Limb (tissue), 2 donors: ENCODE measurements at regions not wholly inside any gene's neighbourhood (a gene's known extent, or its start where the extent isn't known, plus 50 kb on each side); places are given as distances from the start of the nearest gene placed in this dataset.

Experiments used
- DNase-seq, 2 donors: peaks; one replicate each; pipeline ENCODE4 v3.0.0-alpha.2; 2016; ENCODE audit errors: extremely low spot score in 2 of 2

DNA sequence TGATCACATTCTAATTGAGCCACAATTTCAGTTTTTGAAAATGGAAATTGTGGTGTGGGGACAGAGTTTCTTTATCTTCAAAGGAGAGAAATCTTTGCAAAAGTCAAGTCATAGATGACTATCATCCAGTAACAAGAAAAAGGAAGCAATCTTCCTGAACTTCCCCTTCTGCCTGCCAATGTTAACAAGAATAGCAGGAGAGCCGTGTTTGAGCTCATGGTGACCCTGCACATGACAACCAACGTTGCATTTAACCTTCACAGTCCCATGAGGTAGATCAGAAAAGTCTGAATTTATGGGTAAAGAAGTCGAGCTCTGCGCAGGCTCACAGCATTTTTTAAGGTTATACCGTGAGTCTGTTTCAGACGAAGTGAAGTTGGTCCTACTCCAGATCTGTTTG, 454.9 kb downstream of the LPIN1 start:
- no peak for DNase-seq

DNA sequence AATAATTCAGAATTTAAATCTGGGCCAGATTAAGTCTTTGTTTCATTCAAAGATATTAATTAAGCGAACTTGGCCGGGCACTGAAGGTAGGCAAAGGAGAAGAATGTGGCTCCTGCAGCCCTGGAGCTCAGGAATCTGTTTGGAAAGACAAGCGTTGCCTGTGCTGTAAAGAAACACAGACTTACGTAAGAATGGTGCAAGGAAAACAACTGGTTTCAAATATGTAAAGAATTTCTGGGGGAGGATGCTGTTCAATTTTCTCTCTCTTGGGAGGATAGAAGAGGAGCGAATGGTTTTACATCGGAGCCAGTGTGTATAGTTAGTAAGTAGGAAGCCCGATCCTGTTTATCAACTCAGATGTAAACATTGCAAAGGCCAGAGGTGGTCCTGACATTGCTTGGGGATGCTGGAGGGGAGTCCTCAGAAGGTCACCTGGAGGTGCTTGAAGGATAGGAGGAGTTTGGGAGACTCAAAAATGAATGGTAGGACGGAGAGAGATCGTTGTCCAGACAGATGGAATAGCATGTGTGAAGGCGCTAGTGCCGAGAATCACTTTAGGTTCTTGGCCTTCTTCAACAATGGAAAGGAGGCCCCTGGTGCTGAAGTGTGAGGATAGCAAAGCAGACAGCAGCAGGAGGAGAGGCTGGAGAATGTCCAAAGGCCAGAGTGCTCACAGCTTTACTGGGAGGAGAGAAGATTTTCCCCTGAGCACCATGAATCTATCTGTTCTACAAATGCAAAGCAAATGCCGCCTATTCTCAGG, 456.1 kb downstream of the LPIN1 start:
- DNase-seq = peak in 1 of 2 donors; percentile 73

DNA sequence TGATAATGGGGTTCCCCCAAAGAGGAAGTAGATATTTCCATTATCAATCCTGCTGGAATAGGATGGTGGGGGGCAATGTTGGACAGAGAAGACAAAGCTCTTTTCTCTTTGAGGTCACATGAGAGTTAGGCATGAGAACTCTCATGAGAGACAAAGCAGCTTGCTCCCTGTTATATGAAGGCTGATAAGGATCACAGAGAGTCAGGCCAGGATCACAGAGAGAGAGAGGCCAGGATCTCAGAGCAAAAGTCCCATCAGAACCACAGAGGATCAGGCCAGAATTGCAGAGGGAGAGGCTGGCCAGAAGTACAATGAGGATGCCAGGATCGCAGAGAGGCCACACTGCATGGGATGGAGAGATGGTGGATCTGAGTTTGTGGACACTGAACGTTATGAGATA, 457.1 kb downstream of the LPIN1 start:
- no peak for DNase-seq

DNA sequence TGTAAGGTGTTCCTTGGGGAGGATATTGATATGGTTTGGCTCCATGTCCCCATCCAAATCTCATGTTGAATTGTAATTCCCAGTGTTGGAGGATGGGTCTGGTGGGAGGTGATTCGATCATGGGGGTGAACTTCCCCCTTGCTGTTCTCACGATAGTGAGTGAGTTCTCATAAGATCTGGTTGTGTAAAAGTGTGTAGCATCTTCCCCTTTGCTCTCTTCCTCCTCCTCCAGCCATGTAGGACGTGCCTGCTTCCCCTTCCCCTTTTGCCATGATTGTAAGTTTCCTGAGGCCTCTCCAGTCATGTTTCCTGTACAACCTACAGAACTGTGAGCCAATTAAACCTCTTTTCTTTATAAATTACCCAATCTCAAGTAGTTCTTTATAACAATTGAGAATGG, 458.7 kb downstream of the LPIN1 start:
- DNase-seq = no peak

DNA sequence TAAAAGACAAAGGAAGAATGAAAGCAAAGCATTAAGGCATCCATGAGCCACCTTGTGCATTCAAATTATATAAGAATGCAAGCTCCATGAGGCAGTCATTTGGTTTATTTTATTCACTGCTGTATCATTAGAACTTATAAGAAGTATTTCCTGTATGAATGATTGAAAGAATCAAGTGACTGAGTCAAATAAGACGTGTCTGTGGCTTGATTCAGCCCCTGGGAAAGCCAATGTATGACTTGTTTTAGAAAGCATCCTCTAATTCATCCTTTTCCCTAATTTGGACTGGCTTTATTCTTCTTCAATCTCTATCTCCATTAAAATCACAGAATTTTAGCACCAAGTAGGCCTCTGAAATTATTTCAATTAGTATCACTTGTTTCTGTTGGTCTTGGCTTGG, 461.1 kb downstream of the LPIN1 start:
- DNase-seq = no peak

DNA sequence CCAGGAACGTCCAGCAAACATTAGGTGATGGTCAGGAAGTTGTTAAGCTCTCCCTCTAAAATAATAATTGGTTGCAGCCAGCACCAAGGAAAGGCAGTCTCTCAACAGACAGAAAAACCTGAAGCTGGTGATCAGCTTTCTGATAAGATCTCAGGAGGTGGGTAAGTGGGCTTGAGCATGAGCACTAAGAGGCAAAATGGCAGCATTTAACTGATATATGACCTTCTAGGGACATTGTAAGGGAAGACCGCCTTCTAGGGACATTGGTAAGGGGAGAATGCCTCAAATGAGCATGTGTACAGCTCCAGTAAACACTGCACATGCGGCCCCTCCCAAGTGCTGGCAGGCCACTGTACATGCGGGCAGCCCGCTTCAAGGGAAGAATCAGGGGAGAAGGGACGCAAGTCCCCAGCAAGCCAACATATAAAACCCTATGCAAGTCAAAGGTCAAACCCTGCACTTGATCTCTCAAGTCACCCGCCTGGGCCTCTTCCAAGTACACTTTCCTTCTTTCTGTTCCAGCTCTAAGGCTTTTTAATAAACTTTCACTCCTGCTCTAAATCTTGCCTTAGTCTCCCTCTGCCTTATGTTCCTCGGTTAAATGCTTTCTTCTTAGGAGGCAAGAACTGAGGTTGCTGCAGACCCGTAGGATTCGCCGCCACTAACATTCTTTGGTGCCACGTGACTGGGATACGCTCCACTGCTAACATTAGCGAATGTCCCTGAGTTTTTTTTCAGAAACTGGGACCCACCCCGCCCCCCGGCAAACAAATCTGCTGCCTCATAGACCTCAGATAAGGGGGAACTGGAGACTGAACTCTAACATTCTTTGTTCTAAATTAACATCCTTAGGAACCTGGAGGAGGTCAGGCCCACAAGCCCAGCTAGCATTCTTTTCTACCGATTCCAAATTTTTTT, 463.8 kb downstream of the LPIN1 start:
- DNase-seq = no peak

DNA sequence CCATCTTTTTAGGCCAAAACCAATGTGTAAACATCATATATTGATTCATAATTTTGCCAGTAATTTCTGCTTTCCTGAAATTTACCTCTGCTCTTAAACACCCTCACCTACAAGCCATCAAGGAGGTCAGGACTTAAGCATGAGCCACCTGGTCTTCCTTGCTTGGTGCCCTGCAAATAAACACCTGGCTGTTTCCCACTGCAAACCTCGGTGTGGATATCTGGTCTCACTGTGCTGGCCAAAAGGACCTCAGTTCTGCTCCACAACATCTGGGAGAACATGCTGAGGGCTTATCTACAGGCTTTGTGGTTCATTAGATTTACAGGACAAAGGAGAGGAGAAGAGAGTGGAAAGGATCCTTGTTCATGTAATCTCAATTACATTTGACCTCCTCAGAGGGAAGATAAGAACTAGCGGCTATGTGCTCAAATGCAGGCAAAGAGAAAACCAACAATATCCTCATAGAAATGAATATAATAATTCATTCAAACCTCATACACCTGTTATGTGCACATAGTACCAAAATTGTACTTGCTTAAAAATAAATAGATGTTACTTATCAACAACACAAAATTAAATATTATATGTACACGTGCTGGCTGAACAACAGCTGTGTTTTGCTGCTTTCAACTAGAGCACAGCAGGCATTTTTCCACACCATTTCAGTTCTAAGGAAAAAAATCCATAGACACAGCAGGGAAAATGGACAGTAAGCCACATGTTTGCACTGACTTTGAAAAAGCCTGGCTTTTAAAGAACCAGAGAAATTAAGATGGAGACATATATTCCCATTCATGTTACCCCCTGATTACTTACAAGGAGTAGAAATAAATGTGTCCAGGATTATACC, 465.1 kb downstream of the LPIN1 start:
- no peak for DNase-seq

DNA sequence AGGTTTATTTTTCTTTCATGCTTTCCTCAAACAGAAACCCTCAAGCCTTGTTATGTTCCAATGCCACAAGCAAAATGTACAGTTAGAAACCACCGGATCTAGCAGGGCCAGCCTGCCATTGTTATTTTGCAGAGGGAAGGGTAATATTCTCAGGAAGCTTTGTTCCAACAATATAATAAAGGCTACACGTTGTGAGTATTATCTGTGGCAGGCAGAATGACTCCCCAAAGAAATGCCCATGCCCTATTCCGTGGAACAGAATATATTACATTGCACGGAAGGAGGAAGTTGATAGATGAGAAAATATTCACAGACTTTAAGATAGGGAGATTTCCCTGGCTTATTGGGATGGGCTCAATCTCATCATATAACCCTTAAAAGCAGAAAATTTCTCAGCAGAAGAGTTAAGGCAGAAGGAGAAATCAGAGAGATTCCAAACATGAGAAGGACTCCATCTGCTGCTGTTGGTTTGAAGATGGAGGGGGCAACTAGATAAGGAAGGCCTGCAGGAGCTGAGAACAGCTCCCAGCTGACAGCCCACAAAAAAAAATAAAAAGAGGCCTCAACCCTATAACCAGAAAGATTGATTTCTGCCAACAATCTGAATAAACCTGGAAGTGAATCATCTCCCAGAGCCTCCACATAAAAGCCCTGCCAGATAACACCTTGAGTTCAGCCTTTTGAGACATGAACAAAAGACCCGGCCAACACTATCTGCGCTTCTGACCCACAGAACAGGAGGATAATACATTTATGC, 466.6 kb downstream of the LPIN1 start:
- no peak for DNase-seq

DNA sequence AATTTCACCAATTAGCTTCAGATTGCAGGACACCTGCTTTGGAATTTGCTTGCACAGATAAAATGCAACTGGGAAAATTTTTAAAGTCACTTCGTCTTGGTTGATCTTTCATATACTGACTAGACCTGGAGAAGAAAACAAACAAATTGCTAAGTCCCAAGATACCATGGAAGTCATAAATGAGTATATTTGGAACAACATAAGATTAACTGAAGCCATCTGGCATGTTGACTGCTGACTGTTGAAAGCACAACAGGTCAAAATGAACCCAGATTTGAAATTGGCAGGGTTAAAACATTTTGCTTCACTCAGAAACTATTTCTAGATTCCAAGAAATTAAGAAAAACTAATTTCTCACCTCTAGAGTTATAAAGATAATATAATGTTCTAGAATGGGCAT, 470.7 kb downstream of the LPIN1 start:
- DNase-seq = no peak

DNA sequence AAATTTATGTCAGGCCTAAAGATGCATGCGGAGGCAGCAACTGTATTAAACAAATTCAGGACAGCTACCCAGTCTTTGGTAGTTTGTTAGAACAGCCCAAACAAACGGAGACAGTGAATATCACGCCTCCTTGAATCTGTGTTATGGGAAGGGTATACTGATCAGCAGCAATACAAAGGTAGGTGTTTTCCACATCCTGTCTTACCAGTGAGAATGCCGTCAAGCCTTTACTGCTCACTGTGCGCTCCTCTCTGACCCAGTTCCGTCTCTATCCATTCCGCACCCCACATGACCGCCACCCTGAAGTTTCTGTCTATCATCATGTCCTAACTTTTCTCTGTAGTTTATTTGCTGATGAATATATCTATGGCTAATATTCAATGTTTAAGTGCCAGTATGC, 473.3 kb downstream of the LPIN1 start:
- no peak for DNase-seq

DNA sequence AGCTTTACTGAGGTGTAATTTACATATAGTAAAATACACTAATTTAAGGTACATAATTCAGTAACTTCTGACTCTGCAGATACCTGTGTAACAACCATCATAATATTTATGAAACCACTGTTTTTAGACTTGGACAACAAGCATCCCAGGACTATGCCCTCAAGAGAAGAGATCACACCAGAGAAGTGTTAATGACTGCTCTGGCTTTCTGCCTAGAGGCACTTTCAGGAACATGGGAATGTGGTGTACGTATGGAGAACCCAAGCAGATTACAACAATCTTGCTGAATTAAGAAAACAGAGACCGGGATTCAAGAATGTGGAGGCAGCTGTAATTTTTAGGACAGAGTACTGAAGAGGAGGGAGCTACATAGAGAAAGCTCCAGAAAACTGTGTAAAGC, 475.2 kb downstream of the LPIN1 start:
- DNase-seq = no peak

DNA sequence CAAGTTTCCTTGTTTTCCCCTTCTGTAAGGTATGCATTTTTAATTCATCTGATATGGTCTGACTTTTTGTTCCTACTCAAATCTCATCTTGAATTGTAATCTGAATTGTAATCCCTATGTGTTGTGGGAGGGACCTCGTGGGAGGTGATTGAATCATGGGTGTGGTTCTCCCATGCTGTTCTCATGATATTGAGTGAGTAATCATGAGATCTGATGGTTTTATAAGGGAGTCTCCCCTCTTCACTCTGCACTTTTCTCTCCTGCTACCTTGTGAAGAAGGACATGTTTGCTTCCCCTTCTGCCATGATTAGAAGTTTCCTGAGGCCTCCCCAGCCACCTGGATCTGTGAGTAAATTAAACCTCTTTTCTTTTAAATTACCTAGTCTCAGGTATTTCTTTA, 476.1 kb downstream of the LPIN1 start:
- DNase-seq = no peak

DNA sequence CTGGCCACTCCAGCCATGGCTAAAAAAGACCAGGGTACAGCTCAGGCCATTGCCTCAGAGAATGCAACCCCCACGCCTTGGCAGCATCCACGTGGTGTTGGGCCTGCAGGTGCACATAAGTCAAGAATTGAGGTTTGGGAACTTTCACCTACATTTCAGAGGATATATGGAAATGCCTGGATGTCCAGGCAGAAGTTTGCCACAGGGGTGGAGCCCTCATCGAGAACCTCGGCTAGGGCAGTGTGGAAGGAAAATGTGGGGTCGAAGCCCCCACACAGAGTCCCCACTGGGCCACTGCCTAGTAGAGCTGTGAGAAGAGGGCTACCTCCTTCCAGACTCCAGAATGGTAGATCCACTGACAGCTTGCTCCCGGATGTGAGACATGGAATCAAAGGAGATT, 477.3 kb downstream of the LPIN1 start:
- DNase-seq = no peak

DNA sequence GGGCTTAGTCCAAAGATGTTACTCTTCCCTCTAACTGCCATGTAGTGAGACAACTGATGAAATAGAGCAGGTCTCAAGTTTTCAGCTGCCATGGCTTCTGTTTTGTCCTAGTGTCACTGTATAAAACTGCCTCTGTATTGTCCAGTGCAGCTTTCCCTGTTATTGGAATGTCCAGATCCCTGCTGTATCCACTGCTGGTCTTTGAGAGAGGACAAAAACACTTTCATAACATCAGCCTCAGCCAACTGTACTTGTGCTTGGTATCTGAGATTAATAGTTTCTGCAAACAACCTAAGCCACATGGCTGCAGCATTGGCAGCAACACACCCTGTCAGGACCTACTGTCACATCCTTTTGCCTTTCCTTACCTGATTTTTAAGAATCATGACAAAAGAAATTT, 480.2 kb downstream of the LPIN1 start:
- no peak for DNase-seq

DNA sequence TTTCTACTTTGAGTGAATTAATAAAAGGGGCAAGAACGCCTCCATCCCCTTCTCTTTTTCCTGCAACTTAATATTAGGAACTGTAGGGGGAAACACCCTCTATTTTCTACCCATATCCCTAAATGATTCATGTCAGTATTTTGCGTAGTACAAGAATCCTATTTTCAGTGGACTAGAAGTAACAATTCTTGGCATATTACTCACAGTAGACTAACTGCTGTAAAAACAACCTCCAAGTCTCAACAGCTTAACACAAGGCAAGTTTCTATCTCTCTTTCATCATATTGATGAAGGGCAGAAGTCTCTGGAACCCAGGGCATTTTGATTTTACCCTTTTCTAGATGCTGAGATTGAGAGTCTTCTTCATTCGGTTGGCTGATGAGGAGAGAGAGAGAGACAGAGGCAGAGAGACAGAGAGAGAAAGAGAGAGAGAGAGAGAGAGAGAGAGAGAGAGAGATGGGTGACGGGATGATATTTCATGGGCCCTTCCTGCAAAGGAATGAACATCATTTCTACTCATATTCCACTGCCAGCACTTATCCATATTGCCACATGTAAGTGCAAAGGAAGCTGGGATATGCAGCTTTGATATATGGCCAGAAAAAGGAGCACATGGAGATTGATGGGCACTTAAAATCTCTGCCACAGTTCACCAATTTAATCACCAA, 481.6 kb downstream of the LPIN1 start:
- no peak for DNase-seq

DNA sequence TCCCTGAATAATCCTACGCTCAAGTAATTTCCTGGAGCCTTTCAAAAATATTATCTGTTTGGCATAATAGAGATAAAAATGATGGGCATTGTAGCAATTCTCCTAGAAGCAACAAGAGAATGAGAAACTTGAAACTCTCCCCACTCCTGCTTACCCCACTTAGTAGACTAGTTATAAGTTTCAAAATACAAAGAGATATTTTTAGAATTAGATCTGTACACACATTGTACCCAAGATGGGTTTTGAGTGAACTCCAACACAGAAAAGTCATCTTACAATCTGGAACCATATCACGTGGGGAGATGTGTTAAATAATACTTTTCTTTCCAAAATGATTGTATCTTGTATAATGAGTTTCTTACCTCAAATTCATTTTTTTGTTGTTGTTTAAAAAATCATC, 484.9 kb downstream of the LPIN1 start:
- no peak for DNase-seq

DNA sequence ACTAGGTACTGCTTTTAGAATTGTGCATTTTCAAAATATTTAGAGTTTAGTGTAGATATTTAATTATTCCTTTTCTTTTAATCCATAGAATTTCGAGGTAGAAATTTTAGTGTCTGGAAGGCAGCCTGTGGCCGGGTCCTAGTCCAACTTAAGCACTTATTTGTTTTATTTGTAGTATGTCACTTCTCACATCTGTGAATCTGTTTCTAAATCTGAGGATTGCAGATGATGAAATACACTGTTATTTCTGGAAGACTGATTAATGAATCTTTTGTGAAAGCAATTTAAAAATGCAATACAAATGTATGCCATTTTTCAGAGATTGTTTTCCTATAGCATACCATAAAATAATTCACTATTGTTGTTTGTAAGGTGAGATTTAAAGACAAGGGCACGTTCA, 483.9 kb upstream of the TRIB2 start:
- DNase-seq = no peak

DNA sequence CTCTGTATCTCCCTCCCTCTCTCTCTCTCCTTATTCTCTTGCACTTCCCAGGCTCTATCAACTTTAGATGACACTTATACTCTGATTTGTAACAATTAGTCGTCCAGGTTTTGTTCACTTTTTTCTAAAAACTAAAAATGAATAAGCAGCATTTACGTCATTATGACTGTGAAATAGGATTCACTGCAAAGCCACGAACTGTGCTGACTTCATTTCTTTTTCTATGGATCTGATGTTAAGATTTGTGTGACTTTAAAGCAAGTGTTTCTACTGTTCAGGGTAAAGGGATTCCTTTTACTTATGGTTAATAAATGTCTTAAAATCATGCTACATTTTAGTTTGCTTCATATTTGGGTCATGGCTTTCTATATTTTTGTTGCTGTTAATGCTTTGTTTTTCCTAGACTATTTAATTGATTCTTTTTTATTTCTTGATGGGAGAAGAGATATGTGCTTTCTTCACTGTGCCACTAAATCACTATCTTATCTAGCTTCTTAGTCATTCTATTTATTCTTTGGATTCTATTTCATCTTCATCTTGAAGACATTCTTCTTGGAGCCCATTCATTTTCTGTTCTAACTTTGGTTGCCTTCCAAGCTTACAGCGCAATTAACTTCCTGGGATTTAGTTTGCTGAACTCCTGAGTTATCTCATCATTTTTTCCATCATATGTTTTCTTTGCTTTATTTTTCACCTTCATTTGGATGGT, 480.4 kb upstream of the TRIB2 start:
- no peak for DNase-seq

DNA sequence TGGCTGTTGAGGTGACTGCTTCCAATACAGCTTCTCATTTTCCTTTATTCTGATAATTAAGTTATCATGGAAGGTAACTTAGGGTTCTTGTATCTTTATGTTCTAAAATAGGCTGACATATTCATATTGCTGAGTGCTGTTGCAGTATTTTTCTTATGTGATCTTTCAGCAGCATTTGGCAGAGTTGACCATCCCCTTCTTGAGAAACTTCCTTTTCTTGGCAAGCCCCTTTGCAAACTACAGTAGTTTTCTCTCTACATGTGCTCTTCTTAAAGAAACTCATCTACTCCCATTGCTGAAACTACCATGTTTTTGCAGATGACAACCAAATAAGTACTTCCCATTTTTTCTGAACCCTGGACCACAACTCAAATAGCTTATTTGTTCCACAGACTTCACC, 476.5 kb upstream of the TRIB2 start:
- no peak for DNase-seq

DNA sequence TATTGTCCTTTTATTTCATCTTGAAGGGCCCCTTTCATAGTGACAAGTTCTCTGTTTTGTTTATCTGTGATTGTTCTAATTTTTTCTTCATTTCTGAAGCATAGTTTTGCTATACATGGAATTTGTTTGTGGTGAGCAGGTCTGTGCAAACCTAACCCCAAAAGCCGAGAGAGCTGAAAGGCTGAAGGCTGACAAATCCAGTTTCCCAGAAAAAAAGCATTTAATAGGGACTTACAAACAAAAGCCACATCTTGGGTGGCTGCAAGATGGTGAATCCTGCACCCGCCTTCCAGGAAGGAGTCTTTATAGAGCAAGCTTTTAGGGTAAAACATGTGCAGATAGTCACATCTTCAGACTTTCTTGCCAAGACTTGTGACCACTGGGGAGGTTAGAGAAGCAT, 473.4 kb upstream of the TRIB2 start:
- no peak for DNase-seq
